GM18507 (cell line): ENCODE measurements at regions not wholly inside any gene's neighbourhood (a gene's known extent, or its start where the extent isn't known, plus 50 kb on each side); places are given as distances from the start of the nearest gene placed in this dataset.

ENCODE experiments used
- DNase-seq: peaks from one replicate; pipeline ENCODE4 v3.0.0; 2011; ENCODE audit warnings: low read depth; ENCODE audit not compliant: insufficient read length; ENCODE audit errors: extremely low spot score
- FAIRE-seq: peaks from 2 replicates; lab custom pipeline; 2011; peaks lifted over from hg19 to GRCh38; lab: Jason Lieb, UNC

DNA sequence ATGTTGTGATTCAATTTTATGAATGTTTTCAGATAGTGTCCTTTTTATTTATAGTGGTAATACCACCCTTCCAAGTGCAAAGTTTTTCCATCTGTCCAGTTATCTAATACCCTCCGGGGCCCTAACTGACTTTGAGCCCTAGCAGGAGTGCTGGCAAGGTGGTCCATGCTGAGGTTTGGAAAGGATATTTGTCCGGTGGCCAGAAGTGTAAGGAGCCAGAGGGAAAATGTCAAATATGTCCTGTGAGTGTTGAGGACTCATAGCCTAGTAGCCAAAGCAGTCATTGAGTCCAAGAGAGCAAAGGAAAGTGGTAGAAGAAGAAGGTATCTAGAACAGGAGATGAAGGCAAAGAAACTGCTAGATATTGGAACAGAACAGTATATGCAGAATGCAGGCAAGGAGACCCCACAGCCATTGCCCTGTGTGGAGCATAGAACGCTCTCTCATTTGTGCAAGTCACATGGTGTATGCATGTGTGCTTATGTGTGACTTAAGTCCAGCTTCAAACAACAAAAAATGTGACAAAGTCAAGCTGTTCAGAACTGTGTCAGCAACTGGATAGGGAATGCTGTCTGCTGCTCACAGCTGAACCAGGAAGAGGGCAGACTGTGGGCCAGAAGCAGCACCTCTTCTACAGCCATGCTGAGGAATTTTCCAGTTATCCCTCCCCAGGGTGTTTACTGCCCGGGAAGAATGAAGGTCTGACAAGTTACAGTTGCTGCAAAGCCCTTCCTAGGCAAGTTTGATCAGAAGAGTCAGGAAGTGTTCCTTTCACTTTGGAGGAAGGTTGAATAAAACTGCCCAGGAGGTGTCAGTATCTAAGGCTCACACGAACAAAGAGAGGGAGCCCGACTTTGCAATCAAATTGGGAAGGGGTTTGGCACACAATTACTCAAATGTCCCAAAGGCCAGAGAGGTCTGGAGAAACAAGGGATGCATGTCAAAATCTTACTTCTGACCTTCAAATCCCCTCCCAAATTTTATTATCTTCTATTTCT is 463.3 kb upstream of the DMAC1 start:
- no peak for FAIRE-seq
- no peak for DNase-seq

GRCh38 chr9:8261737-8262136 is 462.2 kb upstream of the DMAC1 start:
- no peak for FAIRE-seq

DNA sequence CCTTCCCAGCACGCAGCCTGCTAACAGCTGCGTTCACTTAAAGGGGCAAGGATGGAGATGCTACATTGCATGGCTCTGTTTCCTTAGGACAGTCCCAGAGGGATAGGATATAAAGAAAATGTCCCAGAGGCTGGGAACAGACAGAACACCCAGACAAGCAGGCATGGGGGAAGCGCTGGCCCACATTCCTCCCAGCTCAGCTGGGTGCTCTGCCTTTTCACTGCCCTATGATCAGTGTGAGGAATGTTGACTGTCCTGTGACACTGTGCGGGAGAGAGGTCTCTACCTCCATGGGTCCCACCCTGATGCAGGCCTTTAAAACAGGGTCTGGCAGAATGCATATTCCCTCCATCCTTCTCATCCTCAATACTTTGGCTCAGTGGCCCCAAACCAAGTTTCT is 459.4 kb upstream of the DMAC1 start:
- FAIRE-seq (no peak), DNase-seq (no peak)

More at GRCh38 chr9:8261737-8262136, 462.2 kb upstream of the DMAC1 start:
- no peak for DNase-seq

DNA sequence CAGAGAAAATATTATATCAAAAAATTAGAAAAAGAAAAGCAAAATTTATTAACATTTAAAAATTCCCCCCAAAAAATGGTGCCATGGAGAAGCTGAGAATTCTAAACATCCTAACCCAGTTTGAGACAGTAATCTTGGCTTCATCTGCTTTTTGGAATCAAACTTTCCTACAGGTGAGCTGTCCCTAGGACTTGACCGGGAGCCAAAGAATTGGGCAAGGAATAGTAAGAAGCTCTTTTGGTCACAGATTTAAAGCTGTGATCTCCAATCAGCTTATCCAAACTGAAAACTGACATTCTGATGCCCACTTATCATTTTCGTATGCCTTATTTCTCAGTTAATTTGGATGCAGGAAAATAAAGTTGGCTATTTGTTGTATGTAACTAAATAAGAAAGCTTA is 457.3 kb upstream of the DMAC1 start:
- FAIRE-seq, result no peak
- DNase-seq, result no peak

- no peak for DNase-seq
- no peak for FAIRE-seq
Observed at GRCh38 chr9:8255850-8256249, 456.3 kb upstream of the DMAC1 start.

DNA sequence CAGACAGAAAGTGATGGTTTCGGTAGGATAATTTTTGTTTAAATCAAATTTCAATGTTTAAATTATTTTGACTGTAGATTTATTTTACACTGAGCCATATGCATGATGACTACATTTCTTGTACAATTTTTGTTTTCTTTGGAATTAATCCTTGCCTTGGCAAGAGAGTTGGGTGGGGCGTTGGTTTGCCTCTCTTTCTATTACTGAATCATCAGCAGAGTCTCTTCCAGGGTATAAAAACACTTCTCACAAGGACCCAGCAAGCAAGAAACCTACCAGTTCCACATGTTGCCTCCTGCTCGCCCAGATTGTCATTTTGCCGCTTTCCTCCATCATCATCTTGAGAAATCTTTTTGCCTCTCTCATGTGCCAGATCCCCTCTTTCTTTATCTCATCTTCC is 455.0 kb upstream of the DMAC1 start:
- no peak for DNase-seq
- FAIRE-seq, result no peak

DNA sequence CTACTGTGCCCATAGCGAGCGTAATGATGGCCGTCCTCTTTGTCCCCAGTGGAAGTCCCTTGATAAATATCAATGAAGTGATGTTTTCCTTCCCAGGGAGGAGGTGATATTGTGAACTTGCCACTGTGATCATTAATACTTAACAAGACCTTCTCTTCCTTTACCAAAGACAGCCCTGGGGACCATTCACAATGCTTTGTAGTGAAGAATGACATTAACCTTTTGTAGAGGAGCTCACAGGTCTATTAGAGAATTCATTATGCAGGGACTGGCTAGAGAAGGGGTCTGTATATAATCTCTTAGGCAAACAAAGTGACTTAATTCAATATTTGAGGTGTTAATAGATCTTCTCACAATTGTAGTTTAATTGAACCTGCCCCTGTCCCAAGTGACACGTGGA is 452.9 kb upstream of the DMAC1 start:
- FAIRE-seq (no peak), DNase-seq (no peak)

GRCh38 chr9:8251566-8251965 is 452.0 kb upstream of the DMAC1 start:
- DNase-seq, result no peak
- no peak for FAIRE-seq

DNA sequence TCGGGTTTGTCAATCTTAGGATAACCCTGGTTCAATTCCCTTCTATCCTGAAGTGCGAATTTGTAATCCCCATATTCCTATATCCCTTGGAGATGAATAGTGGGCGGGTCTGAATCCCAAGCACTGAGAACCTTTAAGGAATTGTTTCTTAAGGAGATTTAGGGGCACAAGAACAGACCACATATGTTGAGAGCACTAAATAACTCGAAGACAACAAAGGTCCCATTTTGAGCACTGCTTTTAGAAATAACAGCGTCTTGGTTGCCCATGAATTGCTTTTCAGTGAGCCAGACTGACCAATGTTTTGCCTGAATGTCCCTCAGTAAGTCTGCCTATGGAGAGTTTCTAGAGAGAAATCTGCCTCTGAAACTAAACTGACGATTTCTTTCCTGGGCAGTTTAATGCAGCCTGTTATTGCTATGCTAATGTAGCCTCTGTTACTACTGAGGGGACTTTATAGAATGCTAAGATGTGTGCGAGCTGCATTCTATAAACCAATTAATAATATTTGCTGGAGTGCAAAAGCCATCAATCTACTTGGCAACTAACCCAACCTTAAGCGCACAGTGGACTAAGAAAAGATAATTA is 445.0 kb upstream of the DMAC1 start:
- FAIRE-seq, result no peak
- DNase-seq, result no peak

DNA sequence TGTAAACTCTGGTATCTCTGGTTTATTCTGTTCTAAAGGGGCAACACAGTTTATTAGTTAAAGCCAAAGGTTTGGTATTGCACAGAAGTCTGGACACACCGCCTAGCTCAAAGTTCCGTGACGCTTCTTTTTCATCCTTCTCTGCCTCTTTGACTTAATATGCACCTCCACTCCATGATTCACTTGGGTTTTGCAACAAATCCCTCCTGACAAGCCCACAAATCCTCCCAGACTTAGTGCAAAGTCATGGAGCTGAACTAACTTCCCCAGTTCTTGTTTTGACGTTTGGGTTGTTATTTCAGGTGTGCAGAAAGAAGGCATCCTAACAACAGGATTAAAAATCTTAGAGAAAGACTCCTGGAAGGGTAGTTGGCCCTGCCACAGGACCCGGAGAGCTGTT is 441.6 kb upstream of the DMAC1 start:
- no peak for FAIRE-seq

GRCh38 chr9:8237096-8237495 is 437.5 kb upstream of the DMAC1 start:
- FAIRE-seq, result no peak
- DNase-seq, result no peak

More for the DNA sequence above, 441.6 kb upstream of the DMAC1 start:
- no peak for DNase-seq

DNA sequence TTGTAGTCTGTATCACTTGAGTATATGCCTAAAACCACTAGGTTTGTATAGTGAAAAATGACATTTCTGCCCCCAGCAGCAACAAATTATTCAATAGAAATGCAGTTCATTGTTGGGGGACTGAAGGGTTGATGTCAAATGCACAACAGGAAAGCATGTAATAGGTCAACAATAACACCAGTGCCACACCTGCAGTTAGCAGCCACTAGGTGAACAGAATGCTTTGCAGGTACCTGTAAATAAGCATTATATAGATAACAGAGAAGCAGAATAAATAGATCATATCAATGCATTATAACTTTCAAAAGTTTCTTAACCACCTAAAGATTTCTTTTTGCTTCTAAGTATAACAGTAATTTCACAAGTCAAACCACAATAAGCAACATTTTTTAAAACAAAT is 435.9 kb upstream of the DMAC1 start:
- DNase-seq, result no peak

DNA sequence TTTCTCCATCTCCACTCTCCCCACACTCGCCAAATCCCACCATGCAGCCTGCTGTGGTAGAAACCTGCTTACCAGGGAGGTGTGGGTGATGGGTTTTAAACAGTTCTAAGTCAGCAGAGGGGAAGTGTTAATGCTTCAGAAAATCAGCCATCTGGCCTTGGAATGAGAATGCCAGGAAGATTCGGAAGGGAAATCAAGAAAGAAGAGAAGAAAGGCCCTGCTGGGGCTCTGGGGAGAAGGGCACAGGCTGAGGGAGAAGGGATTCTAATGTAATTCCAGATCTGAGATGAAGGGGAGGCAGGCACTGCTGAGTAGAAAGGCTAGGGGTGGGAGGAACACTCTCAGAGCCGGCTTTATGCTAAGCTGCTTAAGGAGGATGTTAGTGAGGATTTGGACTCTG is 434.7 kb upstream of the DMAC1 start:
- DNase-seq (no peak), FAIRE-seq (no peak)

More for the DNA sequence above, 435.9 kb upstream of the DMAC1 start:
- no peak for FAIRE-seq

DNA sequence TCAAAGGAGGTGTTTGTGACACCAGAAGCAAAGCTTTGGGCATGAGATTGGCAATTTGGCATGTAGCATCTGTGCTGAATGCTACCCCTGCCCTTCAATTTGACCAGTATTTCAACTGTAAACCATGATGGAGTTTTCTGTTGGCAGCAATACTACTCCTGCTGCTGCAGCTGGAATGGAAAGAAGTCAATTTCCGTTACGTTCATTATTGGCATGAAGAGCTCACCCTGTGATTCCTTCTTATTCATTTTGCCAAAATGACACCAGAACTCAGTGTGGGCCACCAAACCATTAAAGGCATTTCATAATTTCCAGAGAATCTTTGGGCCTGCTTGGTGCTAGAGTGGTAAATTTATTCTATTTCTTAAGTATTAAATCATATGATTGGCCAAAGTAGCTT is 433.1 kb upstream of the DMAC1 start:
- FAIRE-seq, result no peak
- no peak for DNase-seq

- DNase-seq (no peak), FAIRE-seq (no peak)
Observed at GRCh38 chr9:8229226-8229625, 429.6 kb upstream of the DMAC1 start.

DNA sequence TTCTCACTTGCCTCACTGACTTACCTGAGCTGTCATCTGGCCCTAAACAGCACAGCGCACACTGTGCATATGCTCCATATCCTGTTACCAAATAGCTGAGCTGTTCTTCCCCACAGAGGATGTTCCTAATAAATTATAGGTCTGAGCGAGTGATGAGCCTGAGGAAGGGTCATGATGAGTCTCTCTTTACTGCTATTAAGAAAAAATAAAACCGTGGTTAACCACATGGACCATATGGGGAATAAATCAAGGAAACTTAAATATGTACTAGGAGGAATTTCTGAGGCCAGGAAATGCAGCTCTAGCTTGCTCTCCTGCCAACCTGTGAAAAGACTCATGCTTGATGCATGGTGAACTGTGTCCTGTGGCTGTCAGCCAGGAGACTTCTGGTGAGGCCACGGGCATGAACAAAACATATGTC is 424.8 kb upstream of the DMAC1 start:
- DNase-seq (no peak), FAIRE-seq (no peak)

DNA sequence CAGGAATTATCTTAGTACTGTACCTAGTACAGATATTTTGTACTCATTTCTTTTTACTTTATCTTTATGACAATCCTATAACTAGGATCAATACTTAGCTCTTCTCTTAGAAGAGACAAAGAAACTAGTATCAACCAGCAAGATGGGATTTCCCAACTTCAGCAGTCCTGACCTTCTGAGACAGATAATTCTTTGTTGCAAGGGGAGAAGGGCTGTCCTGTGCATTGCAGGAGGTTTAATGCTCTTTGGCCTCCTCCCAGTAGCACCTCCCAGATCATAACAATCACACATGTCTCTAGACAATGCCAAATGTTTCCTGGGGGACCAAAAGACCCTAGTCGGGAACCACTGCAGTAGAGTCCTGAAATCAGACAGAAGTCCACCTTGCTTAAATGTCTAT is 424.3 kb upstream of the DMAC1 start:
- DNase-seq (no peak), FAIRE-seq (no peak)

DNA sequence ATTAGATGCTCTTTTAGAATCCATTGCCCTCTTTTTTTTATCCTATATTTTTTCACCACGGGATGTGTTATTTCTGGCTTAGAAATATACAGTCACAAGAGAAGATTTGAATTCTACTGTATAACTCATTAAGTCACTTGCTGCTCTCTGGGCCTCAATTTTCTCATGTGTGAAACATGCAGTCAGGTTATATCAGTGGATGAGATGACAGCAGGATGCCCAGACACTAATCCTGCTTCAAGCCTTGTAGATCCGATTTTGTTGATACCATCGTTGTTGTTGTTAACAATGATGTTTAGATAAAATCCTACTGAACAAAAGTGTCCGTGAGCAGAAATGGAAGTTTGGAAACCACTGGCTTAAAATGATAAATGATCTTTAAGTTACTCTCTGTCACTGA is 421.9 kb upstream of the DMAC1 start:
- DNase-seq (no peak), FAIRE-seq (no peak)

- DNase-seq (no peak), FAIRE-seq (no peak)
Observed at GRCh38 chr9:8208465-8208864, 408.9 kb upstream of the DMAC1 start.

- FAIRE-seq (no peak), DNase-seq (no peak)
Observed at GRCh38 chr9:8207596-8207995, 408.0 kb upstream of the DMAC1 start.

- no peak for FAIRE-seq
- no peak for DNase-seq
Observed at GRCh38 chr9:8206720-8207119, 407.1 kb upstream of the DMAC1 start.
